ENCODE measurements at regions not wholly inside any gene's neighbourhood (a gene's known extent, or its start where the extent isn't known, plus 50 kb on each side); places are given as distances from the start of the nearest gene placed in this dataset.

DNA sequence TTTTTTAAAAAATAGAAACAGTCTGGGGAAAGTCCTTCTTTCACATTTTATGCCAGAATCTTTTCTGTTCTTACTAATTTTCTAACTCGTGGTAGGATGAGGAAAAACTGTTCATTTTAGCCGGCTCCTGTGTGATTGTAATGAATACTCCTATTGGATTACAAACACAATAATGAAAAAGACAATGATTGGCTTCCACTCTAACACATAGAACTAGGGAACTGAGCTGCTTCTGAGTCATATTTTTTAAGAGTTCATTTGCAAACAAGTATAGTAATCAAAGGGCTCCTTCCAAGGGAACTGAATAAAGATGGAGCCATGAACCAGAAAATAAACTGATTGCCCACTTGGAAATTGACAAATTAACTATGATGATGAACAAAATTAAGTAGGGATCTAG lies 265.3 kb upstream of the TCF21 start:
- no peak for ATAC-seq
- ChIA-PET CTCF (no interaction called here), POLR2A (no interaction called here)
- Mint-ChIP-seq H3K27me3 (ENCODE audit: low read depth) (no peaks in the 10 kb centered on the region), H3K4me1 (no peaks in the 10 kb centered on the region), H3K9me3 (peaks cover 14% of the 10 kb centered on the region), H3K27ac (no peak overlapping the region), H3K36me3 (peaks cover 3% of the 10 kb centered on the region), H3K4me3 (no peak overlapping the region)
- DNase-seq (ENCODE audit: low spot score) = no peak
- no peak for TF ChIP-seq SOX15 (CRISPR knock-in tag; IDR thresholded peaks at IDR 0.05)
- no peak for TF ChIP-seq SP1 (CRISPR knock-in tag; conservative IDR thresholded peaks at IDR 0.05)
- no peak for TF ChIP-seq IRF2 (CRISPR knock-in tag; IDR thresholded peaks at IDR 0.05; ENCODE audit: borderline replicate concordance, low read depth)
- no peak for TF ChIP-seq CBFB (CRISPR knock-in tag; IDR thresholded peaks at IDR 0.05; ENCODE audit: low read depth)
- no peak for TF ChIP-seq MXD4 (CRISPR knock-in tag; IDR thresholded peaks at IDR 0.05; ENCODE audit: borderline replicate concordance)
- no peak for TF ChIP-seq TEAD1 (CRISPR knock-in tag; IDR thresholded peaks at IDR 0.05)
- TF ChIP-seq, protein P1, sequence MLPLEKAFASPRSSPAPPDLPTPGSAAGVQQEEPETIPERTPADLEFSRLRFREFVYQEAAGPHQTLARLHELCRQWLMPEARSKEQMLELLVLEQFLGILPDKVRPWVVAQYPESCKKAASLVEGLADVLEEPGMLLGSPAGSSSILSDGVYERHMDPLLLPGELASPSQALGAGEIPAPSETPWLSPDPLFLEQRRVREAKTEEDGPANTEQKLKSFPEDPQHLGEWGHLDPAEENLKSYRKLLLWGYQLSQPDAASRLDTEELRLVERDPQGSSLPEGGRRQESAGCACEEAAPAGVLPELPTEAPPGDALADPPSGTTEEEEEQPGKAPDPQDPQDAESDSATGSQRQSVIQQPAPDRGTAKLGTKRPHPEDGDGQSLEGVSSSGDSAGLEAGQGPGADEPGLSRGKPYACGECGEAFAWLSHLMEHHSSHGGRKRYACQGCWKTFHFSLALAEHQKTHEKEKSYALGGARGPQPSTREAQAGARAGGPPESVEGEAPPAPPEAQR (CRISPR knock-in tag; IDR thresholded peaks at IDR 0.05) = no peak
- TF ChIP-seq, protein P2, sequence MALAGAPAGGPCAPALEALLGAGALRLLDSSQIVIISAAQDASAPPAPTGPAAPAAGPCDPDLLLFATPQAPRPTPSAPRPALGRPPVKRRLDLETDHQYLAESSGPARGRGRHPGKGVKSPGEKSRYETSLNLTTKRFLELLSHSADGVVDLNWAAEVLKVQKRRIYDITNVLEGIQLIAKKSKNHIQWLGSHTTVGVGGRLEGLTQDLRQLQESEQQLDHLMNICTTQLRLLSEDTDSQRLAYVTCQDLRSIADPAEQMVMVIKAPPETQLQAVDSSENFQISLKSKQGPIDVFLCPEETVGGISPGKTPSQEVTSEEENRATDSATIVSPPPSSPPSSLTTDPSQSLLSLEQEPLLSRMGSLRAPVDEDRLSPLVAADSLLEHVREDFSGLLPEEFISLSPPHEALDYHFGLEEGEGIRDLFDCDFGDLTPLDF (CRISPR knock-in tag; IDR thresholded peaks at IDR 0.05) = no peak
- TF ChIP-seq, protein P3, sequence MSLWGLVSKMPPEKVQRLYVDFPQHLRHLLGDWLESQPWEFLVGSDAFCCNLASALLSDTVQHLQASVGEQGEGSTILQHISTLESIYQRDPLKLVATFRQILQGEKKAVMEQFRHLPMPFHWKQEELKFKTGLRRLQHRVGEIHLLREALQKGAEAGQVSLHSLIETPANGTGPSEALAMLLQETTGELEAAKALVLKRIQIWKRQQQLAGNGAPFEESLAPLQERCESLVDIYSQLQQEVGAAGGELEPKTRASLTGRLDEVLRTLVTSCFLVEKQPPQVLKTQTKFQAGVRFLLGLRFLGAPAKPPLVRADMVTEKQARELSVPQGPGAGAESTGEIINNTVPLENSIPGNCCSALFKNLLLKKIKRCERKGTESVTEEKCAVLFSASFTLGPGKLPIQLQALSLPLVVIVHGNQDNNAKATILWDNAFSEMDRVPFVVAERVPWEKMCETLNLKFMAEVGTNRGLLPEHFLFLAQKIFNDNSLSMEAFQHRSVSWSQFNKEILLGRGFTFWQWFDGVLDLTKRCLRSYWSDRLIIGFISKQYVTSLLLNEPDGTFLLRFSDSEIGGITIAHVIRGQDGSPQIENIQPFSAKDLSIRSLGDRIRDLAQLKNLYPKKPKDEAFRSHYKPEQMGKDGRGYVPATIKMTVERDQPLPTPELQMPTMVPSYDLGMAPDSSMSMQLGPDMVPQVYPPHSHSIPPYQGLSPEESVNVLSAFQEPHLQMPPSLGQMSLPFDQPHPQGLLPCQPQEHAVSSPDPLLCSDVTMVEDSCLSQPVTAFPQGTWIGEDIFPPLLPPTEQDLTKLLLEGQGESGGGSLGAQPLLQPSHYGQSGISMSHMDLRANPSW (CRISPR knock-in tag; conservative IDR thresholded peaks at IDR 0.05; ENCODE audit: low read depth) = no peak
- TF ChIP-seq NFYB (CRISPR knock-in tag; conservative IDR thresholded peaks at IDR 0.05; ENCODE audit: low read depth) = no peak
- no peak for TF ChIP-seq OVOL2 (CRISPR knock-in tag; IDR thresholded peaks at IDR 0.05; ENCODE audit: borderline replicate concordance)
- TF ChIP-seq ESRRA (CRISPR knock-in tag; IDR thresholded peaks at IDR 0.05; ENCODE audit: borderline replicate concordance) = no peak
- TF ChIP-seq, protein P4, sequence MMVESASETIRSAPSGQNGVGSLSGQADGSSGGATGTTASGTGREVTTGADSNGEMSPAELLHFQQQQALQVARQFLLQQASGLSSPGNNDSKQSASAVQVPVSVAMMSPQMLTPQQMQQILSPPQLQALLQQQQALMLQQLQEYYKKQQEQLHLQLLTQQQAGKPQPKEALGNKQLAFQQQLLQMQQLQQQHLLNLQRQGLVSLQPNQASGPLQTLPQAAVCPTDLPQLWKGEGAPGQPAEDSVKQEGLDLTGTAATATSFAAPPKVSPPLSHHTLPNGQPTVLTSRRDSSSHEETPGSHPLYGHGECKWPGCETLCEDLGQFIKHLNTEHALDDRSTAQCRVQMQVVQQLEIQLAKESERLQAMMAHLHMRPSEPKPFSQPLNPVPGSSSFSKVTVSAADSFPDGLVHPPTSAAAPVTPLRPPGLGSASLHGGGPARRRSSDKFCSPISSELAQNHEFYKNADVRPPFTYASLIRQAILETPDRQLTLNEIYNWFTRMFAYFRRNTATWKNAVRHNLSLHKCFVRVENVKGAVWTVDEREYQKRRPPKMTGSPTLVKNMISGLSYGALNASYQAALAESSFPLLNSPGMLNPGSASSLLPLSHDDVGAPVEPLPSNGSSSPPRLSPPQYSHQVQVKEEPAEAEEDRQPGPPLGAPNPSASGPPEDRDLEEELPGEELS (CRISPR knock-in tag; IDR thresholded peaks at IDR 0.05) = no peak
- TF ChIP-seq ZNF121 (CRISPR knock-in tag; IDR thresholded peaks at IDR 0.05) = no peak
- TF ChIP-seq ZNF263 (CRISPR knock-in tag; IDR thresholded peaks at IDR 0.05; ENCODE audit: low read depth) = no peak
- TF ChIP-seq, protein P5, sequence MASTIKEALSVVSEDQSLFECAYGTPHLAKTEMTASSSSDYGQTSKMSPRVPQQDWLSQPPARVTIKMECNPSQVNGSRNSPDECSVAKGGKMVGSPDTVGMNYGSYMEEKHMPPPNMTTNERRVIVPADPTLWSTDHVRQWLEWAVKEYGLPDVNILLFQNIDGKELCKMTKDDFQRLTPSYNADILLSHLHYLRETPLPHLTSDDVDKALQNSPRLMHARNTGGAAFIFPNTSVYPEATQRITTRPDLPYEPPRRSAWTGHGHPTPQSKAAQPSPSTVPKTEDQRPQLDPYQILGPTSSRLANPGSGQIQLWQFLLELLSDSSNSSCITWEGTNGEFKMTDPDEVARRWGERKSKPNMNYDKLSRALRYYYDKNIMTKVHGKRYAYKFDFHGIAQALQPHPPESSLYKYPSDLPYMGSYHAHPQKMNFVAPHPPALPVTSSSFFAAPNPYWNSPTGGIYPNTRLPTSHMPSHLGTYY (CRISPR knock-in tag; IDR thresholded peaks at IDR 0.05) = no peak
- TF ChIP-seq, protein P6, sequence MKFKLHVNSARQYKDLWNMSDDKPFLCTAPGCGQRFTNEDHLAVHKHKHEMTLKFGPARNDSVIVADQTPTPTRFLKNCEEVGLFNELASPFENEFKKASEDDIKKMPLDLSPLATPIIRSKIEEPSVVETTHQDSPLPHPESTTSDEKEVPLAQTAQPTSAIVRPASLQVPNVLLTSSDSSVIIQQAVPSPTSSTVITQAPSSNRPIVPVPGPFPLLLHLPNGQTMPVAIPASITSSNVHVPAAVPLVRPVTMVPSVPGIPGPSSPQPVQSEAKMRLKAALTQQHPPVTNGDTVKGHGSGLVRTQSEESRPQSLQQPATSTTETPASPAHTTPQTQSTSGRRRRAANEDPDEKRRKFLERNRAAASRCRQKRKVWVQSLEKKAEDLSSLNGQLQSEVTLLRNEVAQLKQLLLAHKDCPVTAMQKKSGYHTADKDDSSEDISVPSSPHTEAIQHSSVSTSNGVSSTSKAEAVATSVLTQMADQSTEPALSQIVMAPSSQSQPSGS (CRISPR knock-in tag; IDR thresholded peaks at IDR 0.05; ENCODE audit: borderline replicate concordance, low read depth) = no peak
- TF ChIP-seq ATF1 (CRISPR knock-in tag; IDR thresholded peaks at IDR 0.05) = no peak
- no peak for TF ChIP-seq ZNF423 (CRISPR knock-in tag; IDR thresholded peaks at IDR 0.05)
